AG04450 (cell line): ENCODE measurements at regions not wholly inside any gene's neighbourhood (a gene's known extent, or its start where the extent isn't known, plus 50 kb on each side); places are given as distances from the start of the nearest gene placed in this dataset.
A peak's percentile ranks its signal among the peaks of the same experiment; 100 is the strongest.

Source experiments
- CTCF ChIA-PET: fragments of 300-600, 350-600 bp; formaldehyde crosslinking; extraction: SDS; loops from one replicate; lab custom pipeline; 2022; ENCODE audit warnings: antibody characterized with exemption, inconsistent platforms; lab: Charles Lee
- POLR2A ChIA-PET: fragments of 350-600 bp; formaldehyde crosslinking; extraction: SDS; loops from one replicate; lab custom pipeline; 2021; ENCODE audit warnings: antibody characterized with exemption, inconsistent platforms; lab: Yijun Ruan, JAX
- DNase-seq: peaks from one replicate; pipeline ENCODE4 v3.0.0-alpha.2; 2011; ENCODE audit warnings: low read depth, low spot score
- H3K27ac ChIP-seq: one replicate; pipeline ENCODE4 v1.5.1; 2012; ENCODE audit warnings: low read depth, low read length, control low read depth
- H3K27me3 ChIP-seq: one replicate; pipeline ENCODE4 v1.6.0; 2012; ENCODE audit warnings: low read length; ENCODE audit not compliant: control insufficient read depth, insufficient read depth
- H3K4me3 ChIP-seq: 2 replicates; pipeline ENCODE4 v1.5.1; 2011; ENCODE audit warnings: mild to moderate bottlenecking, low read depth, low read length, control low read depth
- H3K9me3 ChIP-seq: 2 replicates; pipeline ENCODE4 v1.5.1; 2012; ENCODE audit warnings: low read length; ENCODE audit not compliant: control insufficient read depth, insufficient read depth
- CTCF ChIP-seq: IDR thresholded peaks from 2 replicates; pipeline ENCODE4 v1.5.1; 2011; ENCODE audit warnings: low read depth, low read length, control low read depth, inconsistent platforms

DNA sequence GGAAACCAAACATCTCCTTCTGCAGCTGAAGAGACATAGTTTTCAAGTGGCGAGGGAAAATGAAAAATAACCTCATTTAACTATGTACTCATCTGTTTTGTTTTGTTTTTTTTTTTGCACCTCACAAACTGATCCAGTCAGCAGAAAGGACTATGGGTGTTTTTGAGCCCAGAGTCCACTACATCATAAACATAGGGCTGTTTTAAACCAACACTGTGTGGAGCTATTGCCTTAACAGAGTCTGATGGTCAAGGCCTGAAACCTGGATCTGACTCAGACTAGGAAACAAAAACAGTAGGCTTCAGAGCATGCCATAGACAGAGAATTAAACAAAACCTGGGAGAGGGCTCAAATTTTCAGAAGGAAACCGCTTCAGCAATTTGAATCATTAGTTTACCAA is 99.3 kb upstream of the FSHB start:
- no peaks in the 10 kb centered on the region for H3K9me3 ChIP-seq
- ChIA-PET CTCF (interaction anchor here (2.0 to 3.8 kb wide), 2 partner anchors 12 to 699 kb away, joined by 5 to 40 read pairs; no protein-coding TSS in a partner anchor), POLR2A (no interaction called here)
- no peak overlapping the region for H3K4me3 ChIP-seq
- H3K27me3 ChIP-seq, result no peaks in the 10 kb centered on the region
- DNase-seq, result no peak
- no peak for TF ChIP-seq CTCF
- H3K27ac ChIP-seq, result no peak overlapping the region

- H3K27ac ChIP-seq, result no peak overlapping the region
- ChIA-PET POLR2A (no interaction called here), CTCF (interaction anchor here (3.8 kb wide), 1 partner anchor 11 kb away, joined by 40 read pairs; no protein-coding TSS in a partner anchor)
- no peak for DNase-seq
- TF ChIP-seq CTCF, result no peak
- no peak overlapping the region for H3K4me3 ChIP-seq
- no peaks in the 10 kb centered on the region for H3K9me3 ChIP-seq
- H3K27me3 ChIP-seq, result no peaks in the 10 kb centered on the region
Measured at GRCh38 chr11:30133281-30133680, 97.5 kb upstream of the FSHB start.

GRCh38 chr11:30143098-30143705 is 87.6 kb upstream of the FSHB start:
- peak; percentile 75 for TF ChIP-seq CTCF
- no peak overlapping the region for H3K27ac ChIP-seq
- peak; percentile 4 for DNase-seq
- ChIA-PET POLR2A (no interaction called here), CTCF (interaction anchor here (0.6 to 5.6 kb wide), 39 partner anchors 10 to 800 kb away, joined by 3 to 75 read pairs (median 4); no protein-coding TSS in a partner anchor)
- H3K9me3 ChIP-seq, result no peaks in the 10 kb centered on the region
- H3K27me3 ChIP-seq, result no peaks in the 10 kb centered on the region
- H3K4me3 ChIP-seq, result no peak overlapping the region

DNA sequence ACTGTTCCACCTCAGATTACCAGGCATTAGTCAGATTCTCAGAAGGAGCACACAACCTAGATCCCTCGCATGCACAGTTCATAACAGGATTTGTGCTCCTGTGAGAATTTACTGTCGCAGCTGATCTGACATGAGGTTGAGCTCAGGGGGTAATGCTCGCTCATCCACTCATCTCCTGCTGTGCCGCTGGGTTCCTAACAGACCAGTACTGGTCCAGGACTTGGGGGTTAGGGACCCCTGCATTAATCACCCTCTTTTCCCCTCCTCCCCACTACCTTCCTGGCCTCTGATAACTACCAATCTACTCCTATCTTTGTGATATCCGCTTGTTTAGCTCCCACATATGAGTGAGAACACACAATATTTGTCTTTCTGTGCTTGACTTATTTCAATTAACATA is 83.5 kb upstream of the FSHB start:
- POLR2A ChIA-PET, result no interaction called here
- Histone ChIP-seq H3K9me3 (no peaks in the 10 kb centered on the region), H3K27ac (no peak overlapping the region), H3K4me3 (no peak overlapping the region), H3K27me3 (no peaks in the 10 kb centered on the region)
- CTCF ChIA-PET, result interaction anchor here (4.6 kb wide), 1 partner anchor 19 kb away, joined by 15 read pairs; no protein-coding TSS in a partner anchor
- TF ChIP-seq CTCF, result no peak
- DNase-seq, result no peak

GRCh38 chr11:30149998-30150397 is 80.8 kb upstream of the FSHB start:
- no peak overlapping the region for H3K27ac ChIP-seq
- H3K9me3 ChIP-seq, result no peaks in the 10 kb centered on the region
- DNase-seq, result no peak
- TF ChIP-seq CTCF, result no peak
- ChIA-PET CTCF (interaction anchor here (1.2 to 6.9 kb wide), 3 partner anchors 7 to 717 kb away, joined by 4 to 53 read pairs (median 15); no protein-coding TSS in a partner anchor), POLR2A (no interaction called here)
- no peak overlapping the region for H3K4me3 ChIP-seq
- H3K27me3 ChIP-seq, result no peaks in the 10 kb centered on the region
